ENCODE measurements at regions not wholly inside any gene's neighbourhood (a gene's known extent, or its start where the extent isn't known, plus 50 kb on each side); places are given as distances from the start of the nearest gene placed in this dataset.

GRCh38 chr5:144820278-144820677 is 649.6 kb downstream of the KCTD16 start:
- TF ChIP-seq POLR2A (IDR thresholded peaks at IDR 0.05): no peak
- TF ChIP-seq, protein P1, sequence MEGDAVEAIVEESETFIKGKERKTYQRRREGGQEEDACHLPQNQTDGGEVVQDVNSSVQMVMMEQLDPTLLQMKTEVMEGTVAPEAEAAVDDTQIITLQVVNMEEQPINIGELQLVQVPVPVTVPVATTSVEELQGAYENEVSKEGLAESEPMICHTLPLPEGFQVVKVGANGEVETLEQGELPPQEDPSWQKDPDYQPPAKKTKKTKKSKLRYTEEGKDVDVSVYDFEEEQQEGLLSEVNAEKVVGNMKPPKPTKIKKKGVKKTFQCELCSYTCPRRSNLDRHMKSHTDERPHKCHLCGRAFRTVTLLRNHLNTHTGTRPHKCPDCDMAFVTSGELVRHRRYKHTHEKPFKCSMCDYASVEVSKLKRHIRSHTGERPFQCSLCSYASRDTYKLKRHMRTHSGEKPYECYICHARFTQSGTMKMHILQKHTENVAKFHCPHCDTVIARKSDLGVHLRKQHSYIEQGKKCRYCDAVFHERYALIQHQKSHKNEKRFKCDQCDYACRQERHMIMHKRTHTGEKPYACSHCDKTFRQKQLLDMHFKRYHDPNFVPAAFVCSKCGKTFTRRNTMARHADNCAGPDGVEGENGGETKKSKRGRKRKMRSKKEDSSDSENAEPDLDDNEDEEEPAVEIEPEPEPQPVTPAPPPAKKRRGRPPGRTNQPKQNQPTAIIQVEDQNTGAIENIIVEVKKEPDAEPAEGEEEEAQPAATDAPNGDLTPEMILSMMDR (IDR thresholded peaks at IDR 0.05): no peak

Measured in esophagus squamous epithelium (tissue), 4 donors.